Inferior parietal cortex (tissue), 1 donor: ENCODE measurements at regions not wholly inside any gene's neighbourhood (a gene's known extent, or its start where the extent isn't known, plus 50 kb on each side); places are given as distances from the start of the nearest gene placed in this dataset.
"Not testable (repeated sequence)": the region's sequence is repeated elsewhere in the genome, so short reads cannot be mapped to it uniquely, and the experiment has no call there.

Experiments used
- DNase-seq: peaks from one replicate; pipeline ENCODE4 v3.0.0-alpha.2; 2016; ENCODE audit errors: extremely low spot score

DNA sequence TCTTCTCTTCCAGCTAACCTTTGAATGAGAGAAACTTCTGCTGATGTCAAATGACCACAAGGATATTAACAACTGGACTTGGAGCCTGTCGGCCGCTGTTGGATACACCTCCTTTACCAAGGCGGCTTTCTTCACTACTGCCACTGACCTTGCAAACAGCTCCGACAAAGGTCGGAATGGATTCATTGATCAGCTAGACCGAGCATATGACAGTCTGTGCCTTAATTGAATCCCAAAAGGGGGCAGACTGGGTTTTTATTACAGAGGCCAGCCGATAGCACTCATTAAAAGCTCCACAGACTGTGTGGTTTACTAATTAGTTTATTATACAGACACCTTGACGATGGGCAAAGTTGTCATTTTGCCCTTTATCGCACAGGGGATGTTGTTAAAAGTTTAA, 394.5 kb downstream of the RERGL start:
- DNase-seq: no peak

DNA sequence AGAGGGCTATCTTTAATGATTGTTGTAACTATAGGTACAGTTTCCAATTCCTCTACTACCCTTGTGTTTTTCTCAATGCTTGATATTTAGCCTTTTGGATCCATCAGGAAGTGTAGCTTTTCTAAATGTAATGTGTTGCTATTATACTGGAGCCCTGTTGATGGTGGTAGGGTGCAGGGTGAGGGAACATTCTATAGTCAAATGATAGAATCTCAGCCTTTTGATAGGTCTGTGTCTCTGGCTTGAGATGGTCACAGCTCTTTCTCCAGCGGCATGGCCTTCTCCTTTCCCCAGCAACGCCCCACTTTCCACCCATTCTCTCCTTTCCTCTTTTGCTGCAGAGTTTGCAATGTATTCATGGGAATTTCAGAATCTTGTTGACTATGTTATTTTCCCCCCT, 398.6 kb downstream of the RERGL start:
- DNase-seq: no peak

DNA sequence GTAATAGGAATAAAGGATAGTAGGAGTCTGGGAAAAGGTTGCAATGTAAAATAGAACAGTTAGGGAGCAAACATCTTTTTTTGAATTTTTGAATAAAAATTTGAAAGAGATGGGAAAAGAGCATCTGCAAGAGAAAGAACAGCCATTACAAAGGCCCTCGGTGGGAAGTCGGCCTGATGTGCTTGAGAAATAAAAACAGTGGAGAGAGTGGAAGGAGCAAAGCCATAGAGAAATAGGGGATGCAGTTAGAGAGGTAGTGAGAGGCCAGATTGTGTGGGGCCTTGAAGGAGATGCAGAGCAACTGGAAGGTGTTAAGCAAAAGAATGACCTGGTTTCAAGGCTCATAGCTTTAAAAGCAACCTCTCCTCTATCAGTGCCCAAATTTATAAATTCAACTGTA, 409.8 kb downstream of the RERGL start:
- DNase-seq: no peak

DNA sequence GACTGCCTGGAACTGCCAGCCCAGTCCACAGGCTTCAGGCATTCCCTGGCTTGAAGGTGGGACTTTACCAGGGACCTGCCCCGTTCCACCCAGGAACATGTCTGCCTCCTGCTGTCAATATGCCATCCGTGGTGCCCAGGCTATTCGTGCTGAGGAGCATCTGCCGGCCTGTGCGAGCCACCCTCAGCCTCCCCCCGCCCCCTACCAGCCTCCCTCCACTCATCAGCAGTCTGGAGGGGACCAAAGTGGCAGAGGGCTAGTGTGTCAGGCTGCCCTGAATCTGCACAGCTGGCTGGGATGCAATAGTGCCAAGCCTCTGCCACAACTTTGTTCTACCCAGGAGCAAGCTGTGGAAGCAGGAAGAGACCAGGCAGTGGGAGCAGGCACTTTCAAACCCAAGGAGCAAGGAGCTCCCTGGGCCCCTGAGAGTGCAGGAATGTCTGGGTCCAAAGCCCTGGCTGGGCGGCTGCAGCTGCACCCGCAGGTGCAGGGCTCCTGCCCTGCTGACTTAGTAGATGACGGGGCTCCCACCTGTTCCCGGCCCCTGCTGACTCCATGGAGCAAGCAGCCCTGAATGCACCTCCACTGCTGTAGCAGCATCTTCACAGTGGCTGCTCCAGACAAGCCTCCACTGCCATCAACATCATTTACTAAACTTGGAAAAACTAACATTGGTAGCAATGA, 423.2 kb downstream of the RERGL start:
- no peak for DNase-seq

GRCh38 chr12:17665839-17666238, 424.2 kb downstream of the RERGL start:
- no peak for DNase-seq

GRCh38 chr12:17661250-17661649, 428.7 kb downstream of the RERGL start:
- no peak for DNase-seq

DNA sequence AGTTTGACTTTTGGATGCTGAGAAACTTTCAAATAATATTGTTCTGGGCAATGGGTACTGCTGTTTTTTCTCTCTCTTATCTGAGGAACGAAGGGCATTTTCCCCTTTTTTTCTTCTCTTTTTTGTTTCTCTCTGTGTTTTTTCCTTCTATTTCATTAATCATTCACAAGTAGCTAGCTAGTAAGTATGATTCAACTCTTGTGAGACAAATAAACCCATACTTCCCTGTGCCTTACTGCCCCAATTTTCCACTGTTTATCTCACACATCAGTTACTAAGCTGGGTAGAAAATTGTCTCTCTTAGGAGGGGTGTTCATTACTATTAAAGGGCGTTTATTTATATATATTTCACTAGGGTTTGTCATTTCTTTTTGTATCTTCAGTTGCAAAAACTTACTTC, 437.6 kb downstream of the RERGL start:
- no peak for DNase-seq

DNA sequence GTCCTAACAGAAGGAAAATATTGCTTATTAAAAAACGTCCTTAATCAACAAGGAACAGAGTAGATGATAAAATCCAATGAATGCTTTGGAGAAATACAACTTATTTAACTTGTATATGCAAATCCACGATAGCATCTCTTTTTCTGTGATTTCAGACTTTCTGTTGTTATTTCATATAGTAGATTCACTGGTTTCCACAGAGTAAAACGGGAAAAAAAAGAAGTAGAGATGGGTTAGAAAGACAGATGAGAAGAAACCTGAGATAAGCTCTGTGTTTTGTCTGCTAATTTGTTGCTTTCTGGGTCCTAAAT, 447.7 kb downstream of the RERGL start:
- DNase-seq: no peak

- DNase-seq: no peak
Measured at GRCh38 chr12:17640615-17641014, 449.4 kb downstream of the RERGL start.

DNA sequence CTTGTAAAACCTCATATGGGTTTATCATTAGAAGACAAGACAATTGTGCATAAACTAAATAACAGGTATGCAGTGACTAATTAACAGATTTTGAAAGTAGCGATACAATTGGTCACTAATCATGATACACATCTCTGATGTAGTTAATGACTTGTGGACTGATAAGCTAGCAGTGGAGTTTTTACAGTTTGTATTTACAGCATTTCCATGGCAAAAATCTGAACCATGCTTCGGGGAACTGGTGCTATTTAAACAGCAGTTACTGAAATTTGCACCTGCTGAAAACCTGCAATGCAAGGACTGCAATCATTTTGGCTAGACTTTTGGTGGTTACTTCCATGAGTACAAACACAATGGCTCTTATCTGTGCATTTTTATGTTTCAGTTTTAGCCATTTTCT, 471.2 kb downstream of the RERGL start:
- DNase-seq: no peak

- no peak for DNase-seq
Measured at GRCh38 chr12:17609701-17610100, 480.3 kb downstream of the RERGL start.

DNA sequence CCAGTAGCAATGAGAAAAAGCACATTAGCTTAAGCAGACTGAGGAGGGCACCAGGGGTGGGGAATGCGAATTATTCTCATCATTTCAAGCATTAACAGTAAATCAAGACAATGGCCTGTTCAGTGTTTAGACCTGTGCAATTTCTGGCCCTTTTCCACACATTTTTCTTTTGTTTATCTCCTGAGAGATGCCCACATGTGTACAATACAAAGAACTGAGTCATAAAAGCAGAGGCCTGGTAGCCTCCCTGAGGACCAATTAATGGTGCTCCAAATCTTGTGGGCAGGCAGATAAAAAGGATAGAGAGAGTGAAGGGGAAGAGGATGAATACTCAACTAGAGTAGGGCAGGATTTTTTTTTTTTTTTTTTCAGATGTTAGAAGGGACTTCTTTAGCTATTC, 480.8 kb downstream of the RERGL start:
- no peak for DNase-seq

DNA sequence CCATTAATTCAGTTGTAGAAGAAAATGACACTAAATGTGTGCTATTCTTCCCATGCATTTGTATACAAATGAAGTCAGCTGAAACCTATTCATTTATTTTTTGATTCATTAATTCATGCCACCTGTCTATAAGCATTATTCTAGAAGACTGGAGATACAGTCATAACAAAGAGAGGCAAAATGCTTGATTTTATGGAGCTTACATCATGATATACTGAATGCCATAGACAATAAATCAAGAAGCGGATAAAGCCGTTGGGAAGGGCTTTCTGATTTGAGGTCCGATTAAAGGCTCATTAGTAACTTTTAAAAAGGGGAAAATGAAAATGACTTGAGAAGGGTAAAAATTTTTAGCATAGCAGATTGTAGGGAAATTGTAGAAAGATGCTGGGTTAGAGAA, 494.9 kb downstream of the RERGL start:
- no peak for DNase-seq

DNA sequence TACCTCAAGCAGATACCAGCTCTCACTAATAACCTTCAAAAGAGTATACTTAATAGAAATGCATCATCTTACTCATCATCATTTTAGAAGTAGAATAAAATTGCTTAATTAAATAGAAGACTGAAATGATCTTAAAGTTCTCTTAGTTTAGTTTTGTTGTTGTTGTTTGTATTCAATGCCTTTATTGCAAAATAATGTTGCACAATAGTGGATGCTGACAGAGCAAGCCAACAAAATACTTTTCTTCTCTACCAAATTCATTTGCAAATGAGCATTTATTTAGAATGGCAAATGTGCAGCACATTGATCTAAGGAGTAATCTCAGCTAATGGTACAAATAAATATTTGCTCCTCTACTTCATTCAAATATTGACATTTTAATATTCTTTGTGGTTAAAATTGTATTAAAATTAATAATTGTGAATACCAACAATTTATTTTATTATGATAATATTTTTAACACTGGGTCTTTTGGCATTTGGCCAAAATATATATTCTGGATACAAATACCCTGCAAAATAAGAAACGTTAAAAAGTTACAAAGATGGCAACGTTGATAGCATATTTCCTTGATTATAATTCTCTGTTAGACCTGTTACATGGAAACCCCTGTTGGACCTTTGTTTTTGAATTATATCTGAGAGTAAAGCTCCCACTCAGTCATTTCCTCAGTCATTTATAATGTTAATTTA, 496.1 kb downstream of the RERGL start:
- no peak for DNase-seq

DNA sequence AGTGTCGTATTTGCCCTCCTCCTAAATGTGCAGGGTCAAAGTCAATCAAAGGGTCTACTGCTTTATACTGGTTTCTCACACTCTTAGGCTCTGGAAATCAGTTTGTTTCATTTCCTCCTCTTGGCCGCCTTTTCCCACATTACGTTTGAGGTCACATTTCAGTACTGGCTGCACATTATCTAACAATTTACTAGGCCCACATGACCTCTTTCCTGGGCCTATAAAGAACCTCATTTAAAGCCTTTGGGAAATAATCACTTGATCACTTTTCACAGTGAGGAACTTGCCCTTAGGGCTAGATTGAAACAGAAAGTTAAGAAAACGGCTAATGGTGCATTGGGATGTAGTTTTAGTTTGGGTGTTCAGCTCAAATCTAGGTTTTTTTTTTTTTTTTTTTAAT, 497.5 kb downstream of the RERGL start:
- DNase-seq: no peak

- peak; percentile 9 for DNase-seq
Measured at GRCh38 chr12:17591005-17591681, 498.9 kb downstream of the RERGL start.

- no peak for DNase-seq
Measured at GRCh38 chr12:17588968-17589367, 501.0 kb downstream of the RERGL start.

- no peak for DNase-seq
Measured at GRCh38 chr12:17579205-17580026, 510.6 kb downstream of the RERGL start.

DNA sequence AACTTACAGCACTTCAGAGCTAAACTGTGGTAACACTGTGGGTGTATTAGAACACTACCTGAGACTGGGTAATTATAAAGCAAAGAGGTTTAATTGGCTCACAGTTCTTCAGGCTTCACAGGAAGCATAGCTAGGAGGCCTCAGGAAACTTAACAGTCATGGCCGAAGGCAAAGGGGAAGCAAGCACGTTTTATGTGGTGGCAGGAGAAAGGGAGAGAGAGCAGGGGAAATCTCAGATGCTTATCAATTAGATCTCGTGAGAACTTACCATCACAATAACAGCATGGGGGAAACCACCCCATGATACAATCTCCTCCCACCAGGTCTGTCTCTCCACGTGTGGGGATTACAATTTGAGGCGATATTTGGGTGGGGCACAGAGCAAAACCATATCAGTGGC, 512.6 kb downstream of the RERGL start:
- DNase-seq: no peak

DNA sequence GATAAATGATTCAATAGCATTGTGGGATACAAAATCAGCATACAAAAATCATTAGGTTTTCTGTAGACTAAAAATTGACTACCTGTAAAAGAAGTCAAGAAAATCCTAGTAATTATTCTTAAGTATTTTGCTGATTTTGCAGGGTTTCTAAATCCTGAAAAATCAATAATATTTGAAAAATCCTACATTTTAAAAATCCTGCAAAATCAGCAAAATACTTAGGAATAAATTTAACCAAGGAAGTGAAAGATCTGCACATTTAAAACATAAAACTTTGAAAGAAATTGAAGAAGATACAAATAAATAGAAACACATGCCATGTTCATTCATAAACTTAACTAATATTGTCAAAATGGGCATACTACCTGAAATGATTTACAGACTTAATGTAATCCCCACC, 517.7 kb downstream of the RERGL start:
- DNase-seq: no peak

- no peak for DNase-seq
Measured at GRCh38 chr12:17571047-17571446, 518.9 kb downstream of the RERGL start.

DNA sequence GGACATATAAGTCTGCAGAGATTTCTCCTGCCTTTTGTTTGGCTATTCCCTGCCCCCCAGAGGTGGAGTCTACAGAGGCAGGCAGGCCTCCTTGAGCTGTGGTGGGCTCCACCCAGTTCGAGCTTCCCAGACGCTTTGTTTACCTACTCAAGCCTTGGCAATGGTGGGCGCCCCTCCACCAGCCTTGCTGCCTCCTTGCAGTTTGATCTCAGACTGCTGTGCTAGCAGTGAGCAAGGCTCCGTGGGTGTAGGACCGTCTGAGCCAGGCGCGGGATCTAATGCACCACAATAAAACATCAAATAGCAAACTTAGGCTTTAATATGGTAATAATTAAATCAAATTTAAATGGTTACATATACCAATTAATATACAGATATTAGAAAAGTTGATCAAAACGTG, 525.4 kb downstream of the RERGL start:
- DNase-seq: not testable (repeated sequence)
